Keratinocyte (primary cell): ENCODE measurements at regions not wholly inside any gene's neighbourhood (a gene's known extent, or its start where the extent isn't known, plus 50 kb on each side); places are given as distances from the start of the nearest gene placed in this dataset.

ENCODE experiments used
- DNase-seq: peaks from one replicate; pipeline ENCODE4 v3.0.0-alpha.2; 2011; ENCODE audit warnings: low read depth, missing footprints, low spot score
- FAIRE-seq: peaks from 2 replicates; lab custom pipeline; 2011; peaks lifted over from hg19 to GRCh38; lab: Jason Lieb, UNC
- H2AFZ ChIP-seq: 2 replicates; pipeline ENCODE4 v1.6.0; 2012; ENCODE audit warnings: low read length, control low read depth, inconsistent platforms; ENCODE audit not compliant: control insufficient read depth
- H3K27ac ChIP-seq: 2 replicates; pipeline ENCODE4 v1.5.1; 2011; ENCODE audit warnings: low read length; ENCODE audit not compliant: control insufficient read depth, insufficient read depth
- H3K27me3 ChIP-seq: 3 replicates; pipeline ENCODE4 v1.6.0; 2011; ENCODE audit warnings: low read length; ENCODE audit not compliant: control insufficient read depth, insufficient read depth; ENCODE audit errors: extremely low read depth
- H3K36me3 ChIP-seq, 2 experiments: 2 replicates in 1 of 2; 3 replicates in 1 of 2; pipeline ENCODE4 v1.5.1; 2011; ENCODE audit warnings: low read length in 2 of 2, mild to moderate bottlenecking in 1 of 2; ENCODE audit not compliant: control insufficient read depth in 2 of 2, insufficient read depth in 2 of 2; ENCODE audit errors: extremely low read depth in 1 of 2
- H3K4me1 ChIP-seq: 3 replicates; pipeline ENCODE4 v1.5.1; 2011; ENCODE audit warnings: low read length; ENCODE audit not compliant: control insufficient read depth, insufficient read depth; ENCODE audit errors: extremely low read depth
- H3K4me2 ChIP-seq: 3 replicates; pipeline ENCODE4 v1.6.0; 2011; ENCODE audit warnings: low read depth, low read length; ENCODE audit not compliant: control insufficient read depth, insufficient read depth; ENCODE audit errors: extremely low read depth
- H3K4me3 ChIP-seq, 3 experiments: fragments of 200-600 bp in 1 of 3; sonication (generic) in 1 of 3; 2 replicates in 2 of 3; 3 replicates in 1 of 3; pipeline ENCODE4 v1.5.1; 2011 to 2016; ENCODE audit warnings: low read length in 3 of 3, mild to moderate bottlenecking in 3 of 3, control low read depth in 2 of 3, inconsistent platforms in 1 of 3, low read depth in 1 of 3, mixed read lengths in 1 of 3, mixed run types in 1 of 3, moderate library complexity in 1 of 3; ENCODE audit not compliant: control insufficient read depth in 2 of 3, insufficient read depth in 2 of 3; ENCODE audit errors: extremely low read depth in 1 of 3
- H3K79me2 ChIP-seq: 2 replicates; pipeline ENCODE4 v1.6.0; 2012; ENCODE audit warnings: low read length; ENCODE audit not compliant: control insufficient read depth, insufficient read depth
- H3K9ac ChIP-seq: 3 replicates; pipeline ENCODE4 v1.6.0; 2011; ENCODE audit warnings: low read length; ENCODE audit not compliant: control insufficient read depth, insufficient read depth; ENCODE audit errors: extremely low read depth
- H3K9me1 ChIP-seq: 3 replicates; pipeline ENCODE4 v1.6.0; 2011; ENCODE audit warnings: low read length; ENCODE audit not compliant: control insufficient read depth, insufficient read depth; ENCODE audit errors: extremely low read depth
- H3K9me3 ChIP-seq: 2 replicates; pipeline ENCODE4 v1.5.1; 2012; ENCODE audit warnings: low read depth, low read length; ENCODE audit not compliant: control insufficient read depth
- H4K20me1 ChIP-seq: 3 replicates; pipeline ENCODE4 v1.6.0; 2011; ENCODE audit warnings: low read length; ENCODE audit not compliant: control insufficient read depth, insufficient read depth; ENCODE audit errors: extremely low read depth
- CTCF ChIP-seq, 3 experiments: IDR thresholded peaks in 1 of 3; conservative IDR thresholded peaks in 1 of 3; optimal IDR thresholded peaks in 1 of 3; 2 replicates in 2 of 3; 3 replicates in 1 of 3; pipeline versions ENCODE3 to v1.5.1; 2011; ENCODE audit warnings: low read length in 3 of 3, mild to moderate bottlenecking in 3 of 3, moderate library complexity in 2 of 3, control low read depth in 1 of 3, inconsistent platforms in 1 of 3; ENCODE audit not compliant: insufficient read depth in 2 of 3; ENCODE audit errors: extremely low read depth in 1 of 3
- EZH2 ChIP-seq: IDR thresholded peaks from one replicate; pipeline ENCODE4 v1.6.1; 2012; ENCODE audit warnings: inconsistent platforms, mild to moderate bottlenecking, low read length, moderate library complexity
- dilution Hi-C: fragments of 300-500 bp; cut with MboI; formaldehyde crosslinking; loops from one replicate; pipeline ENCODE4 v1.7.0; 2020; ENCODE audit warnings: low sequenced_read_pairs; ENCODE audit not compliant: extremely low pct_ligation_motif_present

GRCh38 chr22:49590851-49591445, 236.7 kb downstream of the BRD1 start:
- Histone ChIP-seq H4K20me1 (no peaks in the 10 kb centered on the region), H3K9me3 (peaks cover 22% of the 10 kb centered on the region), H2AFZ (no peak overlapping the region), H3K4me3 (no peak overlapping the region), H3K9me1 (no peaks in the 10 kb centered on the region), H3K36me3 (no peaks in the 10 kb centered on the region), H3K4me2 (no peak overlapping the region), H3K27ac (no peak overlapping the region), H3K9ac (no peak overlapping the region), H3K4me1 (no peaks in the 10 kb centered on the region), H3K27me3 (no peaks in the 10 kb centered on the region), H3K79me2 (no peaks in the 10 kb centered on the region)
- DNase-seq: no peak
- TF ChIP-seq CTCF (optimal IDR thresholded peaks at IDR 0.05 in 1 of 3, IDR thresholded peaks at IDR 0.05 in 1 of 3, conservative IDR thresholded peaks at IDR 0.05 in 1 of 3; ENCODE audit: extremely low read depth in 1 of 3, insufficient read depth in 2 of 3, low read length in 3 of 3) (no peak), EZH2 (no peak)
- dilution Hi-C loops: no loop called here
- FAIRE-seq: no peak

- peaks cover 17% of the 10 kb centered on the region for H3K9me3 ChIP-seq
- H3K27ac ChIP-seq: no peak overlapping the region
- no peaks in the 10 kb centered on the region for H4K20me1 ChIP-seq
- FAIRE-seq: no peak
- no peaks in the 10 kb centered on the region for H3K4me1 ChIP-seq
- dilution Hi-C loops: no loop called here
- no peak overlapping the region for H3K4me3 ChIP-seq
- no peak overlapping the region for H2AFZ ChIP-seq
- no peaks in the 10 kb centered on the region for H3K79me2 ChIP-seq
- no peak for DNase-seq
- H3K9ac ChIP-seq: no peak overlapping the region
- no peaks in the 10 kb centered on the region for H3K36me3 ChIP-seq
- no peaks in the 10 kb centered on the region for H3K27me3 ChIP-seq
- TF ChIP-seq CTCF (optimal IDR thresholded peaks at IDR 0.05 in 1 of 3, IDR thresholded peaks at IDR 0.05 in 1 of 3, conservative IDR thresholded peaks at IDR 0.05 in 1 of 3; ENCODE audit: extremely low read depth in 1 of 3, insufficient read depth in 2 of 3, low read length in 3 of 3) (no peak), EZH2 (no peak)
- no peaks in the 10 kb centered on the region for H3K9me1 ChIP-seq
- no peak overlapping the region for H3K4me2 ChIP-seq
Observed at GRCh38 chr22:49590381-49590780, 237.3 kb downstream of the BRD1 start.
